Naive thymus-derived CD4-positive, alpha-beta T cell (primary cell): ENCODE measurements at regions not wholly inside any gene's neighbourhood (a gene's known extent, or its start where the extent isn't known, plus 50 kb on each side); places are given as distances from the start of the nearest gene placed in this dataset.
"Not testable (repeated sequence)": the region's sequence is repeated elsewhere in the genome, so short reads cannot be mapped to it uniquely, and the experiment has no call there.

Experiments
- ATAC-seq: fragments of 150-1000 bp; cut with Tn5 transposase; 2 replicates; pipeline ENCODE4 v1.10.0; 2021; ENCODE audit warnings: mild to moderate bottlenecking, moderate library complexity
- CTCF ChIA-PET: fragments of 350-600 bp; sonication (Branson Sonifier 250); formaldehyde crosslinking; loops from one replicate; lab custom pipeline; 2021; ENCODE audit warnings: antibody characterized with exemption; lab: Charles Lee
- POLR2A ChIA-PET: fragments of 350-600 bp; sonication (Branson Sonifier 250); formaldehyde crosslinking; loops from one replicate; lab custom pipeline; 2021; ENCODE audit warnings: antibody characterized with exemption, inconsistent platforms; lab: Charles Lee
- DNase-seq, 9 donors: peaks; one replicate each; pipeline versions ENCODE4 v3.0.0 to v3.0.0-alpha.2; 2020 to 2022; ENCODE audit warnings: mixed read lengths in 1 of 9
- H3K27ac ChIP-seq: one replicate; pipeline ENCODE4 v1.7.0; 2013; ENCODE audit warnings: mild to moderate bottlenecking, low read depth, low read length, moderate library complexity
- H3K27me3 ChIP-seq, 2 donors: one replicate each; pipeline ENCODE4 v1.7.0; 2013; ENCODE audit warnings: low read length in 2 of 2, mild to moderate bottlenecking in 2 of 2, moderate library complexity in 2 of 2; ENCODE audit not compliant: control insufficient read depth in 2 of 2, insufficient read depth in 2 of 2
- H3K36me3 ChIP-seq, 3 experiments: 1 replicate in 2 of 3; 2 replicates in 1 of 3; pipeline ENCODE4 v1.7.0; 2013; ENCODE audit warnings: low read length in 3 of 3, mild to moderate bottlenecking in 3 of 3, moderate library complexity in 1 of 3; ENCODE audit not compliant: insufficient read depth in 3 of 3, control insufficient read depth in 2 of 3
- H3K4me1 ChIP-seq, 2 donors: one replicate each; pipeline ENCODE4 v1.7.0; 2013; ENCODE audit warnings: low read length in 2 of 2, mild to moderate bottlenecking in 2 of 2, moderate library complexity in 1 of 2; ENCODE audit not compliant: control insufficient read depth in 2 of 2, insufficient read depth in 2 of 2
- H3K4me3 ChIP-seq: 2 replicates; pipeline ENCODE4 v1.7.0; 2013; ENCODE audit warnings: mild to moderate bottlenecking, low read length
- H3K9me3 ChIP-seq, 3 experiments: 1 replicate in 2 of 3; 2 replicates in 1 of 3; pipeline ENCODE4 v1.7.0; 2013; ENCODE audit warnings: low read length in 3 of 3; ENCODE audit not compliant: control insufficient read depth in 2 of 3
- H3K27ac Mint-ChIP-seq, 9 donors: one replicate each; pipeline ENCODE4 v1.8.0; 2020 to 2022; ENCODE audit warnings: mixed read lengths in 9 of 9, mild to moderate bottlenecking in 8 of 9, moderate library complexity in 5 of 9, inconsistent platforms in 2 of 9
- H3K27me3 Mint-ChIP-seq, 5 donors: one replicate each; pipeline ENCODE4 v1.8.0; 2021 to 2022; ENCODE audit warnings: mixed read lengths in 5 of 5, mild to moderate bottlenecking in 1 of 5
- H3K36me3 Mint-ChIP-seq, 5 donors: one replicate each; pipeline ENCODE4 v1.8.0; 2020 to 2022; ENCODE audit warnings: mixed read lengths in 5 of 5, mild to moderate bottlenecking in 3 of 5, inconsistent platforms in 1 of 5
- H3K4me1 Mint-ChIP-seq, 7 donors: one replicate each; pipeline ENCODE4 v1.8.0; 2020 to 2022; ENCODE audit warnings: mixed read lengths in 7 of 7, mild to moderate bottlenecking in 3 of 7, inconsistent platforms in 1 of 7
- H3K4me3 Mint-ChIP-seq, 10 donors: one replicate each; pipeline ENCODE4 v1.8.0; 2020 to 2022; ENCODE audit warnings: mild to moderate bottlenecking in 10 of 10, mixed read lengths in 10 of 10, moderate library complexity in 6 of 10, inconsistent platforms in 2 of 10
- H3K9me3 Mint-ChIP-seq, 11 donors: one replicate each; pipeline ENCODE4 v1.8.0; 2020 to 2022; ENCODE audit warnings: mixed read lengths in 11 of 11, mild to moderate bottlenecking in 4 of 11, inconsistent platforms in 1 of 11, moderate library complexity in 1 of 11
- intact Hi-C, 2 donors: fragments of 100-400 bp; cut with micrococcal nuclease; formaldehyde crosslinking; loops; one replicate each; pipeline ENCODE4 v1.15.1; 2023

GRCh38 chr6:26234421-26235301 lies 130.3 kb upstream of the BTN3A2 start:
- POLR2A ChIA-PET, result interaction anchor here (0.5 to 9.7 kb wide), 62 partner anchors 9 to 1659 kb away, joined by 3 to 2165 read pairs (median 8); partner anchors contain the start of gene HFE
- CTCF ChIA-PET, result interaction anchor here (0.5 to 3.4 kb wide), 14 partner anchors 15 to 208 kb away, joined by 3 to 12 read pairs (median 3); a partner anchor contains a TSS
- intact Hi-C loops, result loop anchor here (1.0 kb wide), 11 partner anchors 10 to 110 kb away; a partner anchor contains a TSS
- Mint-ChIP-seq H3K36me3 (peaks cover 0 to 5% (median 0%) of the 10 kb centered on the region in 5 donors), H3K9me3 (peaks cover 0 to 10% (median 4%) of the 10 kb centered on the region in 11 donors), H3K4me1 (peaks cover 18 to 52% (median 38%) of the 10 kb centered on the region in 7 donors), H3K4me3 (peak overlapping the region; percentile 87 to 99 (median 94)), H3K27me3 (peaks cover 0 to 15% (median 0%) of the 10 kb centered on the region in 5 donors), H3K27ac (peak overlapping the region; percentile 93 to 100 (median 98))
- Histone ChIP-seq H3K27me3 (no peaks in the 10 kb centered on the region), H3K27ac (peak overlapping the region; percentile 87), H3K4me1 (peaks cover under 1 to 18% of the 10 kb centered on the region in 2 donors), H3K4me3 (peak overlapping the region; percentile 93), H3K9me3 (no peaks in the 10 kb centered on the region), H3K36me3 (no peaks in the 10 kb centered on the region)
- DNase-seq, result peak; percentile 48 to 94 (median 85)
- peak; percentile 80 for ATAC-seq

- no peak for ATAC-seq
- CTCF ChIA-PET, result interaction anchor here (0.5 to 3.4 kb wide), 6 partner anchors 12 to 179 kb away, joined by 3 to 12 read pairs (median 3); a partner anchor contains a TSS
- peak overlapping the region; percentile 87 to 99 (median 94) for H3K4me3 Mint-ChIP-seq
Measured at GRCh38 chr6:26235302-26235670, 129.7 kb upstream of the BTN3A2 start.

DNA sequence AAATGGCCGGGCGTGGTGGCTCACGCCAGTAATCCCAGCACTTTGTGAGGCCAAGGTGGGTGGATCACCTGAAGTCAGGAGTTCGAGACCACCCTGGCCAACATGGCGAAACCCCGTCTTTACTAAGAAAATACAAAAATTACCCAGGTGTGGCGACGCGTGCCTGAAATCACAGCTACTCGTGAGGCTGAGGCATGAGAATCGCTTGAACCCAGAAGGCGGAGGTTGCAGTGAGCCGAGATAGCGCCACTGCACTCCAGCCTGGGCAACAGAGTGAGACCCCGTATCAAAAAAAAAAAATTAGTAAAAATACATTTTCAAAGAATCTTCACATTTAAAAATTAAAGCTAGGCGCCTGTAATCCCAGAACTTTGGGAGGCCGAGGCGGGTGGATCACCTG lies 125.6 kb upstream of the BTN3A2 start:
- DNase-seq, ATAC-seq, H3K4me3 ChIP-seq, H3K9me3 ChIP-seq, H3K27me3 Mint-ChIP-seq, H3K27me3 ChIP-seq, H3K36me3 ChIP-seq, intact Hi-C loops, H3K27ac ChIP-seq: not testable (repeated sequence)
- ChIA-PET POLR2A (interaction anchor here (0.6 to 6.8 kb wide), 16 partner anchors 11 to 1633 kb away, joined by 3 to 103 read pairs (median 8); a partner anchor contains a TSS), CTCF (interaction anchor here (1.1 kb wide), 1 partner anchor 10 kb away, joined by 3 read pairs; no protein-coding TSS in a partner anchor)
- Mint-ChIP-seq H3K36me3 (peaks cover 0 to 13% (median 5%) of the 10 kb centered on the region in 5 donors), H3K4me1 (peaks cover 15 to 37% (median 28%) of the 10 kb centered on the region in 7 donors), H3K9me3 (peaks cover 0 to 13% (median 8%) of the 10 kb centered on the region in 11 donors), H3K27ac (peak overlapping the region in 6 of 9 donors; percentile 36 to 99 (median 94)), H3K4me3 (peak overlapping the region in 2 of 10 donors; percentile 21 to 91)
- peaks cover 6 to 11% of the 10 kb centered on the region in 2 donors for H3K4me1 ChIP-seq

More at GRCh38 chr6:26235302-26235670, 129.7 kb upstream of the BTN3A2 start:
- POLR2A ChIA-PET, result interaction anchor here (0.6 to 9.7 kb wide), 39 partner anchors 8 to 1658 kb away, joined by 3 to 2165 read pairs (median 13); partner anchors contain the start of genes HFE and HMGN4
- Mint-ChIP-seq H3K4me1 (peaks cover 20 to 54% (median 37%) of the 10 kb centered on the region in 7 donors), H3K36me3 (peaks cover 0 to 8% (median 2%) of the 10 kb centered on the region in 5 donors), H3K9me3 (peaks cover 0 to 15% (median 4%) of the 10 kb centered on the region in 11 donors), H3K27ac (peak overlapping the region; percentile 93 to 100 (median 98)), H3K27me3 (peaks cover 0 to 15% (median 0%) of the 10 kb centered on the region in 5 donors)
- Histone ChIP-seq H3K27ac (peak overlapping the region; percentile 87), H3K4me3 (peak overlapping the region; percentile 93), H3K27me3 (no peaks in the 10 kb centered on the region), H3K36me3 (no peaks in the 10 kb centered on the region), H3K9me3 (no peaks in the 10 kb centered on the region), H3K4me1 (peaks cover 6 to 18% of the 10 kb centered on the region in 2 donors)
- intact Hi-C loops, result loop anchor here (1.0 kb wide), 2 partner anchors 15 to 77 kb away; a partner anchor contains a TSS
- no peak for DNase-seq

DNA sequence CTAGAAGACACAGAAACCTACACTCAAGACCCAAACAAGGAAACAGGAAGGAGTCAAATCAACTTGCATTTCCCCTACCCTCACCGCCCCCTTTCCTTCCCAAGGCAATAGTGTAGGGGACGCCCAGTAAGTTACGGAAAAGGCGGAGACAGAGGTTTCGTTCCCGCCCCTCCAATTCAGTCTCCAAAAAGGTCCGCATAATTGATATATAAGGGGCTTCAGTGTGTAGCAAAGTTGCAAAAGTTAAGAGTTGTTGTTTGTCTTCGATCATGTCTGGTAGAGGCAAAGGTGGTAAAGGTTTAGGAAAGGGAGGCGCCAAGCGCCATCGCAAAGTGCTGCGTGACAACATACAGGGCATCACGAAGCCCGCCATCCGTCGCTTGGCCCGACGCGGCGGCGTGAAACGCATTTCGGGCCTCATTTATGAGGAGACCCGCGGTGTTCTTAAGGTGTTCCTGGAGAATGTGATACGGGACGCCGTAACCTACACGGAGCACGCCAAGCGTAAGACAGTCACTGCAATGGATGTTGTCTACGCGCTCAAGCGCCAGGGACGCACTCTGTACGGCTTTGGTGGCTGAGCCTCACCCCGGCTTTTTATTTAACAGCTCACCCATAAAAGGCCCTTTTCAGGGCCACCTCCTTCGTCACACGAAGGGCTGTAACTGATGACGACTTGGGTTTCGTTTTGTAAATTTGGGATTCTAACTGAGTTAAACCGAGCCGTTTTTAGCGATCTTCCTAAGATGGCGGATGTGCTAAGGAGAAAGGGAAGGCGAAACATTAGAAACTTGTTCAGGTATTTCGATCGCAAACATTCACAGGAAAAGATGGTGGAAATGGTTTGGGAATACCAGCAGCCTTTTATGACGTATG lies 124.6 kb upstream of the BTN3A2 start:
- no peaks in the 10 kb centered on the region for H3K36me3 ChIP-seq
- peaks cover 6 to 11% of the 10 kb centered on the region in 2 donors for H3K4me1 ChIP-seq
- H3K4me3 Mint-ChIP-seq, result peak overlapping the region; percentile 80 to 93 (median 89)
- peaks cover 0 to 13% (median 8%) of the 10 kb centered on the region in 11 donors for H3K9me3 Mint-ChIP-seq
- H3K27ac Mint-ChIP-seq, result peak overlapping the region; percentile 89 to 99 (median 96)
- intact Hi-C loops, result loop anchor here (1.0 to 2.0 kb wide), 8 partner anchors 9 to 72 kb away; a partner anchor contains a TSS
- no peaks in the 10 kb centered on the region for H3K9me3 ChIP-seq
- ChIA-PET POLR2A (interaction anchor here (0.6 to 6.8 kb wide), 35 partner anchors 10 to 1632 kb away, joined by 3 to 103 read pairs (median 4); a partner anchor contains a TSS), CTCF (interaction anchor here (1.1 kb wide), 1 partner anchor 11 kb away, joined by 3 read pairs; no protein-coding TSS in a partner anchor)
- peaks cover 8 to 37% (median 25%) of the 10 kb centered on the region in 7 donors for H3K4me1 Mint-ChIP-seq
- peak overlapping the region; percentile 55 for H3K4me3 ChIP-seq
- no peaks in the 10 kb centered on the region for H3K27me3 ChIP-seq
- ATAC-seq (peak; percentile 87), DNase-seq (peak; percentile 56 to 90 (median 78))
- H3K27me3 Mint-ChIP-seq, result no peaks in the 10 kb centered on the region
- peaks cover 0 to 13% (median 8%) of the 10 kb centered on the region in 5 donors for H3K36me3 Mint-ChIP-seq
- H3K27ac ChIP-seq, result peak overlapping the region; percentile 83

DNA sequence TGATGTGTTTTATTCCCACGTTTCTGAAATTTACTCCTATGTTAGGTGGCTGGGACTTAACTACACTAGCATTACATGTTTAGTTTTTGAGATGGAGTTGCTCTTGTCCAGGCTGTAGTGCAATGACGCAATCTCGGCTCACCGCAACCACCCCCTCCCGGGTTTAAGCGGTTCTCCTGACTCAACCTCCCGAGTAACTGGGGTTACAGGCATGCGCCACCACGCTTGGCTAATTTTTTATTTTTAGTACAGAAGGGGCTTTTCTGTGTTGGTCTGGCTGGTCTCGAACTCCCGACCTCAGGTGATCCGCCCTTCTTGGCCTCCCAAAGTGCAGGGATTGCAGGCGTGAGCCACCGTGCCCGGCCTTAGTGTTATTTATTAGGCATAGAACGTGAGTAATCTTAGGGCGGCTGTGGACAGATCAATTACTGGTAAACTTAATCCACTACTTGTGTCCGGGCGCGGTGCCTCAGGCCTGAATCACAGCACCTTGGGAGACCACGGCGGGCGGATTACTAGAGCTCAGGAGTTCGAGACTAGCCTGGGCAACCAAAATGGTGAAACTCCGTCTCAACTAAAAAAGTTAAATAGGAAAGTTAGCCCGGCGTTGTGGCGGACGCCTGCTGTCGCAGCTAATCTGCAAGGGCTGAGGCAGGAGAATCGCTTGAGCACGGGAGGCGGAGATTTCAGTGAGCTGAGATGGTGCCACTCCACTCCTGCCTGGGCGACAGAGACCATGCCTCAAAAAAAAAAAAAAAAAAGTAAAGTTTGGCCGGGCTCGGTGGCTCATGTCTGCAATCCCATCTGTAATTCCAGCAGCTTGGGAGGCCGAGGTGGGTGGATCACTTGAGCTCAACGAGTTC lies 123.7 kb upstream of the BTN3A2 start:
- ChIA-PET CTCF (interaction anchor here (0.9 kb wide), 1 partner anchor 22 kb away, joined by 4 read pairs; no protein-coding TSS in a partner anchor), POLR2A (interaction anchor here (0.6 to 6.8 kb wide), 31 partner anchors 7 to 1633 kb away, joined by 3 to 103 read pairs (median 4); a partner anchor contains a TSS)
- Histone ChIP-seq H3K36me3 (no peaks in the 10 kb centered on the region), H3K9me3 (no peaks in the 10 kb centered on the region), H3K4me3 (peak overlapping the region; percentile 55), H3K27me3 (no peaks in the 10 kb centered on the region), H3K4me1 (peaks cover 6 to 7% of the 10 kb centered on the region in 2 donors), H3K27ac (peak overlapping the region; percentile 83)
- peaks cover 6 to 36% (median 19%) of the 10 kb centered on the region in 7 donors for H3K4me1 Mint-ChIP-seq
- H3K4me3 Mint-ChIP-seq, result peak overlapping the region; percentile 80 to 93 (median 89)
- peak; percentile 36 for ATAC-seq
- H3K36me3 Mint-ChIP-seq, result peaks cover 0 to 13% (median 8%) of the 10 kb centered on the region in 5 donors
- peak overlapping the region; percentile 89 to 99 (median 96) for H3K27ac Mint-ChIP-seq
- peak in 7 of 9 donors; percentile 41 to 60 (median 52) for DNase-seq
- peaks cover 0 to 13% (median 8%) of the 10 kb centered on the region in 11 donors for H3K9me3 Mint-ChIP-seq
- H3K27me3 Mint-ChIP-seq, result no peaks in the 10 kb centered on the region
- intact Hi-C loops, result loop anchor here (2.0 kb wide), 2 partner anchors 52 to 72 kb away; a partner anchor contains a TSS
